Parathyroid adenoma (tissue), 2 donors: ENCODE measurements at regions not wholly inside any gene's neighbourhood (a gene's known extent, or its start where the extent isn't known, plus 50 kb on each side); places are given as distances from the start of the nearest gene placed in this dataset.

Source experiments
- H2AFZ ChIP-seq: fragments of 300-600 bp; sonication (generic); one replicate; pipeline ENCODE4 v1.7.0; 2017; ENCODE audit warnings: antibody characterized with exemption, mild to moderate bottlenecking
- H3K27ac ChIP-seq: fragments of 300-600 bp; sonication (generic); one replicate; pipeline ENCODE4 v1.7.0; 2017
- H3K27me3 ChIP-seq: fragments of 300-600 bp; sonication (generic); one replicate; pipeline ENCODE4 v1.7.0; 2017; ENCODE audit warnings: low read length; ENCODE audit not compliant: control insufficient read depth, insufficient read depth
- H3K36me3 ChIP-seq: fragments of 300-600 bp; sonication (generic); one replicate; pipeline ENCODE4 v1.7.0; 2017; ENCODE audit warnings: low read length; ENCODE audit not compliant: control insufficient read depth, insufficient read depth
- H3K4me1 ChIP-seq: fragments of 300-600 bp; sonication (generic); one replicate; pipeline ENCODE4 v1.7.0; 2017; ENCODE audit warnings: control low read depth
- H3K4me2 ChIP-seq: fragments of 300-600 bp; sonication (generic); one replicate; pipeline ENCODE4 v1.7.0; 2017; ENCODE audit warnings: low read length
- H3K4me3 ChIP-seq: fragments of 300-600 bp; sonication (generic); one replicate; pipeline ENCODE4 v1.7.0; 2017; ENCODE audit warnings: low read depth, low read length
- H3K79me2 ChIP-seq: fragments of 300-600 bp; sonication (generic); one replicate; pipeline ENCODE4 v1.7.0; 2017; ENCODE audit warnings: control low read depth
- H3K9ac ChIP-seq: fragments of 300-600 bp; sonication (generic); one replicate; pipeline ENCODE4 v1.7.0; 2017; ENCODE audit warnings: mild to moderate bottlenecking
- H3K9me3 ChIP-seq: fragments of 300-600 bp; sonication (generic); one replicate; pipeline ENCODE4 v1.7.0; 2017; ENCODE audit warnings: low read length; ENCODE audit not compliant: control insufficient read depth
- CTCF ChIP-seq: fragments of 300-600 bp; sonication (generic); IDR thresholded peaks from one replicate; pipeline ENCODE4 v1.7.0; 2017; ENCODE audit warnings: antibody characterized with exemption, mild to moderate bottlenecking
- donor health status: primary hyperparathyroidism.

- TF ChIP-seq CTCF, result no peak
- Histone ChIP-seq H2AFZ (no peak overlapping the region), H3K4me3 (no peak overlapping the region), H3K4me2 (no peak overlapping the region), H3K4me1 (no peaks in the 10 kb centered on the region), H3K9ac (no peak overlapping the region), H3K79me2 (no peaks in the 10 kb centered on the region), H3K9me3 (no peaks in the 10 kb centered on the region), H3K27me3 (no peaks in the 10 kb centered on the region), H3K27ac (no peak overlapping the region), H3K36me3 (no peaks in the 10 kb centered on the region)
These were observed 605.3 kb upstream of the B3GALT2 start for GRCh38 chr1:193791746-193792145.

GRCh38 chr1:193787061-193787460 is 600.6 kb upstream of the B3GALT2 start:
- no peak for TF ChIP-seq CTCF
- Histone ChIP-seq H2AFZ (no peak overlapping the region), H3K4me3 (no peak overlapping the region), H3K9me3 (no peaks in the 10 kb centered on the region), H3K27ac (no peak overlapping the region), H3K79me2 (no peaks in the 10 kb centered on the region), H3K27me3 (no peaks in the 10 kb centered on the region), H3K36me3 (no peaks in the 10 kb centered on the region), H3K4me2 (no peak overlapping the region), H3K4me1 (no peaks in the 10 kb centered on the region), H3K9ac (no peak overlapping the region)

- Histone ChIP-seq H2AFZ (no peak overlapping the region), H3K36me3 (no peaks in the 10 kb centered on the region), H3K27ac (no peak overlapping the region), H3K27me3 (no peaks in the 10 kb centered on the region), H3K9me3 (no peaks in the 10 kb centered on the region), H3K4me1 (no peaks in the 10 kb centered on the region), H3K4me2 (no peak overlapping the region), H3K4me3 (no peak overlapping the region), H3K9ac (no peak overlapping the region), H3K79me2 (no peaks in the 10 kb centered on the region)
- no peak for TF ChIP-seq CTCF
These were observed 599.5 kb upstream of the B3GALT2 start for GRCh38 chr1:193785850-193786420.

GRCh38 chr1:193774536-193775323 is 588.3 kb upstream of the B3GALT2 start:
- no peak overlapping the region for H3K4me2 ChIP-seq
- H3K79me2 ChIP-seq, result no peaks in the 10 kb centered on the region
- no peak overlapping the region for H3K27ac ChIP-seq
- no peak overlapping the region for H3K9ac ChIP-seq
- H3K4me3 ChIP-seq, result no peak overlapping the region
- TF ChIP-seq CTCF, result no peak
- no peaks in the 10 kb centered on the region for H3K36me3 ChIP-seq
- H2AFZ ChIP-seq, result no peak overlapping the region
- H3K4me1 ChIP-seq, result no peaks in the 10 kb centered on the region
- no peaks in the 10 kb centered on the region for H3K27me3 ChIP-seq
- H3K9me3 ChIP-seq, result no peaks in the 10 kb centered on the region

- H2AFZ ChIP-seq, result no peak overlapping the region
- no peak overlapping the region for H3K27ac ChIP-seq
- no peak overlapping the region for H3K9ac ChIP-seq
- no peak overlapping the region for H3K4me2 ChIP-seq
- no peak for TF ChIP-seq CTCF
- no peak overlapping the region for H3K4me3 ChIP-seq
- no peaks in the 10 kb centered on the region for H3K27me3 ChIP-seq
- no peaks in the 10 kb centered on the region for H3K36me3 ChIP-seq
- no peaks in the 10 kb centered on the region for H3K79me2 ChIP-seq
- no peaks in the 10 kb centered on the region for H3K4me1 ChIP-seq
- H3K9me3 ChIP-seq, result no peaks in the 10 kb centered on the region
These were observed 585.2 kb upstream of the B3GALT2 start for GRCh38 chr1:193771596-193771995.
